ENCODE measurements at regions not wholly inside any gene's neighbourhood (a gene's known extent, or its start where the extent isn't known, plus 50 kb on each side); places are given as distances from the start of the nearest gene placed in this dataset.

GRCh38 chr1:68355614-68356013 lies 94.1 kb downstream of the RPE65 start:
- intact Hi-C loops (cut with DNase I) = no loop called here
- H3K4me1 ChIP-seq = peaks cover 0 to 11% (median 1%) of the 10 kb centered on the region in 4 donors
- H3K4me3 ChIP-seq = no peak overlapping the region
- ATAC-seq (no peak), DNase-seq (no peak)
- 56% methylated on average over 3 of the region's 3 CpGs for WGBS (ENCODE audit: insufficient coverage, low coverage, low lambda C conversion rate, missing lambda C conversion rate)
- H3K36me3 ChIP-seq = no peaks in the 10 kb centered on the region
- no peaks in the 10 kb centered on the region for H3K27me3 ChIP-seq
- H3K27ac ChIP-seq = no peak overlapping the region
- H3K9me3 ChIP-seq = no peaks in the 10 kb centered on the region
- no peak for TF ChIP-seq POLR2A (IDR thresholded peaks at IDR 0.05)
- no peak for TF ChIP-seq CTCF (IDR thresholded peaks at IDR 0.05)

- no peak for TF ChIP-seq POLR2A (IDR thresholded peaks at IDR 0.05)
- TF ChIP-seq CTCF (IDR thresholded peaks at IDR 0.05) = no peak
- intact Hi-C loops (cut with DNase I) = no loop called here
- Histone ChIP-seq H3K4me1 (no peaks in the 10 kb centered on the region), H3K4me3 (no peak overlapping the region), H3K27me3 (no peaks in the 10 kb centered on the region), H3K36me3 (no peaks in the 10 kb centered on the region), H3K27ac (no peak overlapping the region), H3K9me3 (no peaks in the 10 kb centered on the region)
- ATAC-seq (no peak), DNase-seq (no peak)
- 67% methylated on average over 2 of the region's 2 CpGs for WGBS (ENCODE audit: insufficient coverage, low coverage, low lambda C conversion rate, missing lambda C conversion rate)
Measured at GRCh38 chr1:68352202-68352601, 97.6 kb downstream of the RPE65 start.

- no peaks in the 10 kb centered on the region for H3K4me1 ChIP-seq
- H3K36me3 ChIP-seq = no peaks in the 10 kb centered on the region
- intact Hi-C loops (cut with DNase I) = no loop called here
- TF ChIP-seq POLR2A (IDR thresholded peaks at IDR 0.05) (no peak), CTCF (IDR thresholded peaks at IDR 0.05) (no peak)
- no peaks in the 10 kb centered on the region for H3K9me3 ChIP-seq
- WGBS (ENCODE audit: insufficient coverage, low coverage, low lambda C conversion rate, missing lambda C conversion rate) = 68% methylated on average over 2 of the region's 2 CpGs
- H3K27me3 ChIP-seq = no peaks in the 10 kb centered on the region
- no peak overlapping the region for H3K4me3 ChIP-seq
- peak in 1 of 3 donors; percentile 56 for DNase-seq
- no peak overlapping the region for H3K27ac ChIP-seq
- ATAC-seq = peak; percentile 31 to 54 (median 41)
Measured at GRCh38 chr1:68347415-68347814, 102.3 kb downstream of the RPE65 start.

- Histone ChIP-seq H3K9me3 (no peaks in the 10 kb centered on the region), H3K4me1 (no peaks in the 10 kb centered on the region), H3K27ac (no peak overlapping the region), H3K27me3 (no peaks in the 10 kb centered on the region), H3K36me3 (no peaks in the 10 kb centered on the region), H3K4me3 (no peak overlapping the region)
- DNase-seq = no peak
- peak; percentile 41 to 56 (median 43) for TF ChIP-seq CTCF (IDR thresholded peaks at IDR 0.05)
- no peak for TF ChIP-seq POLR2A (IDR thresholded peaks at IDR 0.05)
- WGBS (ENCODE audit: insufficient coverage, low coverage, low lambda C conversion rate, missing lambda C conversion rate) = 40% methylated on average over 3 of the region's 3 CpGs
- intact Hi-C loops (cut with DNase I) = no loop called here
- ATAC-seq = peak in 2 of 4 donors; percentile 20 to 43
Measured at GRCh38 chr1:68346188-68346808, 103.5 kb downstream of the RPE65 start.

All from right lobe of liver (tissue), 6 donors.